GOT3 (cell line): ENCODE measurements at regions not wholly inside any gene's neighbourhood (a gene's known extent, or its start where the extent isn't known, plus 50 kb on each side); places are given as distances from the start of the nearest gene placed in this dataset.
"Not testable (repeated sequence)": the region's sequence is repeated elsewhere in the genome, so short reads cannot be mapped to it uniquely, and the experiment has no call there.

Experiments used
- DNase-seq: peaks from one replicate; lab custom pipeline; 2025; ENCODE audit warnings: mixed read lengths; lab: John Stamatoyannopoulos, UW

- no peak for DNase-seq
Measured at GRCh38 chr5:109630093-109630492, 59.6 kb upstream of the MAN2A1 start.

GRCh38 chr5:109628591-109628990 lies 61.1 kb upstream of the MAN2A1 start:
- DNase-seq = no peak

- DNase-seq = not testable (repeated sequence)
Measured at GRCh38 chr5:109621266-109621665, 68.5 kb upstream of the MAN2A1 start.

GRCh38 chr5:109620651-109621050 lies 69.1 kb upstream of the MAN2A1 start:
- DNase-seq = no peak

- no peak for DNase-seq
Measured at GRCh38 chr5:109619606-109620005, 70.1 kb upstream of the MAN2A1 start.

GRCh38 chr5:109619021-109619460 lies 70.7 kb upstream of the MAN2A1 start:
- DNase-seq = no peak

GRCh38 chr5:109614981-109615380 lies 74.7 kb upstream of the MAN2A1 start:
- no peak for DNase-seq

- no peak for DNase-seq
Measured at GRCh38 chr5:109614301-109614700, 75.4 kb upstream of the MAN2A1 start.

GRCh38 chr5:109612278-109612905 lies 77.3 kb upstream of the MAN2A1 start:
- DNase-seq = no peak

- no peak for DNase-seq
Measured at GRCh38 chr5:109611505-109611904, 78.2 kb upstream of the MAN2A1 start.

GRCh38 chr5:109611061-109611460 lies 78.7 kb upstream of the MAN2A1 start:
- no peak for DNase-seq

- DNase-seq = no peak
Measured at GRCh38 chr5:109610581-109610980, 79.1 kb upstream of the MAN2A1 start.

GRCh38 chr5:109605207-109605730 lies 84.5 kb upstream of the MAN2A1 start:
- no peak for DNase-seq

GRCh38 chr5:109604758-109605157 lies 85.0 kb upstream of the MAN2A1 start:
- DNase-seq = no peak

GRCh38 chr5:109601736-109602135 lies 88.0 kb upstream of the MAN2A1 start:
- DNase-seq = no peak

GRCh38 chr5:109597893-109598292 lies 91.8 kb upstream of the MAN2A1 start:
- DNase-seq = no peak

GRCh38 chr5:109594217-109594616 lies 95.5 kb upstream of the MAN2A1 start:
- DNase-seq = no peak

GRCh38 chr5:109590799-109591198 lies 98.9 kb upstream of the MAN2A1 start:
- no peak for DNase-seq

- DNase-seq = no peak
Measured at GRCh38 chr5:109589986-109590385, 99.7 kb upstream of the MAN2A1 start.

GRCh38 chr5:109589239-109589638 lies 100.5 kb upstream of the MAN2A1 start:
- no peak for DNase-seq

GRCh38 chr5:109588281-109589035 lies 101.3 kb upstream of the MAN2A1 start:
- no peak for DNase-seq

- DNase-seq = no peak
Measured at GRCh38 chr5:109584986-109585599, 104.6 kb upstream of the MAN2A1 start.

GRCh38 chr5:109580225-109580624 lies 109.5 kb upstream of the MAN2A1 start:
- no peak for DNase-seq
